ENCODE measurements at regions not wholly inside any gene's neighbourhood (a gene's known extent, or its start where the extent isn't known, plus 50 kb on each side); places are given as distances from the start of the nearest gene placed in this dataset.

- H3K4me3 ChIP-seq (ENCODE audit: low read depth, low read length), result no peak overlapping the region
- no peak for TF ChIP-seq CTCF (IDR thresholded peaks at IDR 0.05; ENCODE audit: low read depth, low read length)
These were observed 431.2 kb upstream of the AUTS2 start for GRCh38 chr7:69166979-69167516.

GRCh38 chr7:69169386-69169785 is 428.9 kb upstream of the AUTS2 start:
- TF ChIP-seq CTCF (IDR thresholded peaks at IDR 0.05; ENCODE audit: low read depth, low read length), result no peak

GRCh38 chr7:69172357-69173077 is 425.8 kb upstream of the AUTS2 start:
- no peak overlapping the region for H3K4me3 ChIP-seq (ENCODE audit: low read depth, low read length)
- no peak for TF ChIP-seq CTCF (IDR thresholded peaks at IDR 0.05; ENCODE audit: low read depth, low read length)

More at GRCh38 chr7:69169386-69169785, 428.9 kb upstream of the AUTS2 start:
- H3K4me3 ChIP-seq (ENCODE audit: low read depth, low read length), result no peak overlapping the region

- no peak for TF ChIP-seq CTCF (IDR thresholded peaks at IDR 0.05; ENCODE audit: low read depth, low read length)
These were observed 424.9 kb upstream of the AUTS2 start for GRCh38 chr7:69173341-69173740.

GRCh38 chr7:69173846-69174245 is 424.4 kb upstream of the AUTS2 start:
- H3K4me3 ChIP-seq (ENCODE audit: low read depth, low read length), result no peak overlapping the region
- no peak for TF ChIP-seq CTCF (IDR thresholded peaks at IDR 0.05; ENCODE audit: low read depth, low read length)

More at GRCh38 chr7:69173341-69173740, 424.9 kb upstream of the AUTS2 start:
- no peak overlapping the region for H3K4me3 ChIP-seq (ENCODE audit: low read depth, low read length)

GRCh38 chr7:69176841-69177240 is 421.4 kb upstream of the AUTS2 start:
- TF ChIP-seq CTCF (IDR thresholded peaks at IDR 0.05; ENCODE audit: low read depth, low read length), result no peak
- no peak overlapping the region for H3K4me3 ChIP-seq (ENCODE audit: low read depth, low read length)

- no peak for TF ChIP-seq CTCF (IDR thresholded peaks at IDR 0.05; ENCODE audit: low read depth, low read length)
- no peak overlapping the region for H3K4me3 ChIP-seq (ENCODE audit: low read depth, low read length)
These were observed 420.8 kb upstream of the AUTS2 start for GRCh38 chr7:69177461-69177861.
